H9 (cell line): ENCODE measurements at regions not wholly inside any gene's neighbourhood (a gene's known extent, or its start where the extent isn't known, plus 50 kb on each side); places are given as distances from the start of the nearest gene placed in this dataset.

Source experiments
- DNase-seq: peaks from one replicate; pipeline ENCODE4 v3.0.0-alpha.2; 2017
- H2AFZ ChIP-seq: one replicate; pipeline ENCODE4 v1.6.1; 2013; ENCODE audit warnings: mild to moderate bottlenecking, low read length, control low read depth, moderate library complexity
- H2AK5ac ChIP-seq: 2 replicates; pipeline ENCODE4 v1.6.1; 2013; ENCODE audit warnings: low read length, control low read depth, mixed read lengths; ENCODE audit not compliant: insufficient read length
- H2BK120ac ChIP-seq: one replicate; pipeline ENCODE4 v1.6.1; 2013; ENCODE audit warnings: low read depth, mild to moderate bottlenecking, low read length, control low read depth, inconsistent platforms; ENCODE audit not compliant: poor library complexity, severe bottlenecking
- H2BK12ac ChIP-seq: 2 replicates; pipeline ENCODE4 v1.6.1; 2013; ENCODE audit warnings: low read length, control low read depth, mixed read lengths, low read depth; ENCODE audit not compliant: insufficient read length
- H2BK15ac ChIP-seq: 2 replicates; pipeline ENCODE4 v1.6.1; 2013; ENCODE audit warnings: low read depth, low read length, control low read depth
- H2BK20ac ChIP-seq: one replicate; pipeline ENCODE4 v1.6.1; 2013; ENCODE audit warnings: low read depth, mild to moderate bottlenecking, low read length, control low read depth, inconsistent platforms; ENCODE audit not compliant: poor library complexity, severe bottlenecking
- H2BK5ac ChIP-seq: 2 replicates; pipeline ENCODE4 v1.6.1; 2013; ENCODE audit warnings: low read length, control low read depth, mixed read lengths; ENCODE audit not compliant: insufficient read length
- H3K14ac ChIP-seq: 2 replicates; pipeline ENCODE4 v1.6.1; 2013; ENCODE audit warnings: low read length, control low read depth; ENCODE audit not compliant: insufficient read depth
- H3K18ac ChIP-seq: 2 replicates; pipeline ENCODE4 v1.6.1; 2013; ENCODE audit warnings: low read depth, mild to moderate bottlenecking, mixed read lengths, low read length, control low read depth; ENCODE audit not compliant: insufficient read length
- H3K23ac ChIP-seq: 2 replicates; pipeline ENCODE4 v1.6.1; 2013; ENCODE audit warnings: low read length, control low read depth, mixed read lengths, low read depth; ENCODE audit not compliant: insufficient read length
- H3K23me2 ChIP-seq: 2 replicates; pipeline ENCODE4 v1.6.1; 2013; ENCODE audit warnings: low read depth, mild to moderate bottlenecking, mixed read lengths, low read length, control low read depth; ENCODE audit not compliant: insufficient read length, poor library complexity, severe bottlenecking
- H3K27ac ChIP-seq: 2 replicates; pipeline ENCODE4 v1.5.1; 2013; ENCODE audit warnings: low read length, control low read depth, mixed read lengths, low read depth; ENCODE audit not compliant: insufficient read length
- H3K27me3 ChIP-seq: 2 replicates; pipeline ENCODE4 v1.6.1; 2013; ENCODE audit warnings: low read length, control low read depth, inconsistent platforms; ENCODE audit not compliant: insufficient read depth
- H3K4ac ChIP-seq: 2 replicates; pipeline ENCODE4 v1.6.1; 2013; ENCODE audit warnings: low read depth, mild to moderate bottlenecking, control low read depth, inconsistent platforms, low read length, moderate library complexity
- H3K4me1 ChIP-seq: 2 replicates; pipeline ENCODE4 v1.6.1; 2013; ENCODE audit warnings: low read length, control low read depth, inconsistent platforms; ENCODE audit not compliant: insufficient read depth
- H3K4me2 ChIP-seq: 2 replicates; pipeline ENCODE4 v1.6.1; 2013; ENCODE audit warnings: low read length, control low read depth, mixed read lengths; ENCODE audit not compliant: insufficient read length, insufficient read depth
- H3K56ac ChIP-seq: 2 replicates; pipeline ENCODE4 v1.6.1; 2013; ENCODE audit warnings: low read depth, mild to moderate bottlenecking, mixed read lengths, low read length, control low read depth; ENCODE audit not compliant: insufficient read length
- H3K79me1 ChIP-seq: 2 replicates; pipeline ENCODE4 v1.6.1; 2013; ENCODE audit warnings: low read depth, mild to moderate bottlenecking, moderate library complexity, low read length, control low read depth, inconsistent platforms; ENCODE audit not compliant: insufficient read depth, poor library complexity, severe bottlenecking
- H3K79me2 ChIP-seq: 2 replicates; pipeline ENCODE4 v1.6.1; 2013; ENCODE audit warnings: low read length, control low read depth, inconsistent platforms; ENCODE audit not compliant: insufficient read depth
- H3K9ac ChIP-seq: 2 replicates; pipeline ENCODE4 v1.6.1; 2013; ENCODE audit warnings: low read length, control low read depth, mixed read lengths; ENCODE audit not compliant: insufficient read length; ENCODE audit errors: extremely low read depth
- H3K9me3 ChIP-seq: one replicate; pipeline ENCODE4 v1.6.1; 2013; ENCODE audit warnings: low read depth, low read length, inconsistent platforms; ENCODE audit not compliant: control insufficient read depth
- H3T11ph ChIP-seq: one replicate; pipeline ENCODE4 v1.6.1; 2013; ENCODE audit warnings: mild to moderate bottlenecking, low read length, control low read depth, inconsistent platforms
- H4K20me1 ChIP-seq: one replicate; pipeline ENCODE4 v1.6.1; 2013; ENCODE audit not compliant: control insufficient read depth, insufficient read length, insufficient read depth
- H4K5ac ChIP-seq: 2 replicates; pipeline ENCODE4 v1.6.1; 2013; ENCODE audit warnings: low read depth, mild to moderate bottlenecking, mixed read lengths, low read length, control low read depth; ENCODE audit not compliant: insufficient read length
- H4K8ac ChIP-seq: replicated peaks from 2 replicates; pipeline ENCODE4 v1.6.1; 2013; ENCODE audit warnings: low read length, control low read depth, mixed read lengths, low read depth; ENCODE audit not compliant: insufficient read length
- H4K91ac ChIP-seq: 2 replicates; pipeline ENCODE4 v1.6.1; 2013; ENCODE audit warnings: low read depth, mild to moderate bottlenecking, moderate library complexity, mixed read lengths, low read length, control low read depth; ENCODE audit not compliant: insufficient read length
- H3K27ac Mint-ChIP-seq, 3 experiments: 2 replicates in 2 of 3; 3 replicates in 1 of 3; pipeline ENCODE4 v1.8.0; 2020 to 2021; ENCODE audit warnings: mixed read lengths in 3 of 3, mild to moderate bottlenecking in 1 of 3, moderate library complexity in 1 of 3
- H3K27me3 Mint-ChIP-seq: 2 replicates; pipeline ENCODE4 v1.8.0; 2021; ENCODE audit warnings: low read depth, mild to moderate bottlenecking, moderate library complexity, mixed read lengths
- H3K36me3 Mint-ChIP-seq, 3 experiments: 2 replicates in 2 of 3; 3 replicates in 1 of 3; pipeline ENCODE4 v1.8.0; 2020 to 2021; ENCODE audit warnings: low read depth in 3 of 3, mixed read lengths in 3 of 3; ENCODE audit not compliant: insufficient read depth in 1 of 3
- H3K4me1 Mint-ChIP-seq, 2 experiments: 2 replicates each; pipeline ENCODE4 v1.8.0; 2020; ENCODE audit warnings: mixed read lengths in 2 of 2
- H3K4me3 Mint-ChIP-seq, 2 experiments: 2 replicates in 1 of 2; 3 replicates in 1 of 2; pipeline ENCODE4 v1.8.0; 2020 to 2021; ENCODE audit warnings: mild to moderate bottlenecking in 2 of 2, mixed read lengths in 2 of 2, moderate library complexity in 1 of 2
- H3K9me3 Mint-ChIP-seq, 2 experiments: 2 replicates in 1 of 2; 3 replicates in 1 of 2; pipeline ENCODE4 v1.8.0; 2020; ENCODE audit warnings: mild to moderate bottlenecking in 2 of 2, mixed read lengths in 2 of 2, moderate library complexity in 1 of 2
- WGBS: extraction: QIAGEN DNeasy Blood & Tissue Kit; methylation state at CpG from one replicate; pipeline ENCODE4 v1.1.7; 2013; ENCODE audit warnings: missing lambda C conversion rate, low lambda C conversion rate, mixed read lengths; ENCODE audit not compliant: insufficient read length; ENCODE audit errors: extremely low coverage; 5-methylcytosine and 5-hydroxymethylcytosine counted together
- TF ChIP-seq, protein P1 (sequence below): fragments of 200-600 bp; sonication (generic); conservative IDR thresholded peaks from 3 replicates; pipeline ENCODE4 v1.8.0; 2021; ENCODE audit warnings: antibody characterized with exemption, mild to moderate bottlenecking

DNA sequence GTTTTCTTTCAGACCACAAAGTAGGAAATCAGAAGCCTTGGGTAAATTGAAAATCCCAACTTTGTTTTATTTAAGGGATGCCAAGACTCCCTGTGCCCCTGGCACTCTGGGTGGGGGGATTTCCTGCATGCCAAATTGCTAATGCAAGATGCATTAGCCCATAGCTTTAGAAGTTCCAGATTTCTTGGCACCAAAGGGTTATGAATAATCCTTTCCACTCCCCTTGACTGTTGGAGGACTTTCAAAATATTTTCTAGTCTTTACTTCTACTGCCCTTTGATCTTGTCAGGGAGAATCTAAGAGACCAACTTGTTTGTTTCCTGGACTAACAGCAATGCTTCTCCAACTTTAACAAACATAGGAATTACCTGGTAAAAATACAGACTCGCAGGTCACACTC, 81.8 kb upstream of the TGIF1 start:
- Histone ChIP-seq H3K9ac (no peak overlapping the region), H3K79me2 (no peaks in the 10 kb centered on the region), H3K4me2 (no peak overlapping the region), H4K91ac (no peak overlapping the region), H2AK5ac (no peak overlapping the region), H4K20me1 (no peaks in the 10 kb centered on the region), H3K4ac (no peak overlapping the region), H3K4me1 (no peaks in the 10 kb centered on the region), H3K14ac (no peak overlapping the region), H3K9me3 (no peaks in the 10 kb centered on the region), H2BK5ac (no peak overlapping the region), H3K18ac (no peak overlapping the region), H3K27me3 (no peaks in the 10 kb centered on the region), H3K23ac (no peak overlapping the region), H4K5ac (no peak overlapping the region), H2BK20ac (no peak overlapping the region), H3K79me1 (no peaks in the 10 kb centered on the region), H2BK12ac (no peak overlapping the region), H4K8ac (no peak overlapping the region), H2BK120ac (no peak overlapping the region), H2BK15ac (no peak overlapping the region), H3K56ac (no peak overlapping the region), H2AFZ (no peak overlapping the region), H3T11ph (no peak overlapping the region), H3K23me2 (no peaks in the 10 kb centered on the region), H3K27ac (no peak overlapping the region)
- WGBS: no CpG with 5 or more reads among the region's 1 CpG
- no peak for DNase-seq
- peaks cover 0 to under 1% of the 10 kb centered on the region in 2 experiments; a peak in 1 of 5 replicates for H3K9me3 Mint-ChIP-seq
- TF ChIP-seq, protein P1, sequence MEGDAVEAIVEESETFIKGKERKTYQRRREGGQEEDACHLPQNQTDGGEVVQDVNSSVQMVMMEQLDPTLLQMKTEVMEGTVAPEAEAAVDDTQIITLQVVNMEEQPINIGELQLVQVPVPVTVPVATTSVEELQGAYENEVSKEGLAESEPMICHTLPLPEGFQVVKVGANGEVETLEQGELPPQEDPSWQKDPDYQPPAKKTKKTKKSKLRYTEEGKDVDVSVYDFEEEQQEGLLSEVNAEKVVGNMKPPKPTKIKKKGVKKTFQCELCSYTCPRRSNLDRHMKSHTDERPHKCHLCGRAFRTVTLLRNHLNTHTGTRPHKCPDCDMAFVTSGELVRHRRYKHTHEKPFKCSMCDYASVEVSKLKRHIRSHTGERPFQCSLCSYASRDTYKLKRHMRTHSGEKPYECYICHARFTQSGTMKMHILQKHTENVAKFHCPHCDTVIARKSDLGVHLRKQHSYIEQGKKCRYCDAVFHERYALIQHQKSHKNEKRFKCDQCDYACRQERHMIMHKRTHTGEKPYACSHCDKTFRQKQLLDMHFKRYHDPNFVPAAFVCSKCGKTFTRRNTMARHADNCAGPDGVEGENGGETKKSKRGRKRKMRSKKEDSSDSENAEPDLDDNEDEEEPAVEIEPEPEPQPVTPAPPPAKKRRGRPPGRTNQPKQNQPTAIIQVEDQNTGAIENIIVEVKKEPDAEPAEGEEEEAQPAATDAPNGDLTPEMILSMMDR: no peak
- no peaks in the 10 kb centered on the region; the same call in 1 of the 2 replicates for H3K27me3 Mint-ChIP-seq
- H3K4me1 Mint-ChIP-seq: peaks cover 1 to 3% of the 10 kb centered on the region in 2 experiments; a peak in 1 of 4 replicates
- no peak overlapping the region for H3K4me3 Mint-ChIP-seq
- H3K27ac Mint-ChIP-seq: no peak overlapping the region
- H3K36me3 Mint-ChIP-seq: no peaks in the 10 kb centered on the region
